GM12891 (cell line): ENCODE measurements at regions not wholly inside any gene's neighbourhood (a gene's known extent, or its start where the extent isn't known, plus 50 kb on each side); places are given as distances from the start of the nearest gene placed in this dataset.

Source experiments
- DNase-seq: peaks from one replicate; pipeline ENCODE4 v3.0.0; 2011; ENCODE audit warnings: low spot score; ENCODE audit not compliant: insufficient read length
- FAIRE-seq: peaks from 2 replicates; lab custom pipeline; 2011; peaks lifted over from hg19 to GRCh38; lab: Jason Lieb, UNC
- PAX5 ChIP-seq: IDR thresholded peaks from 2 replicates; pipeline ENCODE4 v1.6.1; 2011; ENCODE audit warnings: low read length, moderate library complexity, mild to moderate bottlenecking; ENCODE audit not compliant: insufficient read depth, severe bottlenecking
- POLR2A ChIP-seq: IDR thresholded peaks from 2 replicates; pipeline ENCODE4 v1.6.1; 2011; ENCODE audit warnings: low read depth, low read length, control low read depth
- POLR2AphosphoS5 ChIP-seq: IDR thresholded peaks from 2 replicates; pipeline ENCODE4 v1.6.1; 2011; ENCODE audit warnings: low read depth, low read length, control low read depth
- POU2F2 ChIP-seq: IDR thresholded peaks from 2 replicates; pipeline ENCODE4 v1.6.1; 2011; ENCODE audit warnings: low read depth, mild to moderate bottlenecking, control low read depth, low read length, moderate library complexity
- SPI1 ChIP-seq: IDR thresholded peaks from 2 replicates; pipeline ENCODE4 v1.6.1; 2011; ENCODE audit warnings: low read depth, low read length, control low read depth
- TAF1 ChIP-seq: IDR thresholded peaks from 2 replicates; pipeline ENCODE4 v1.6.1; 2011; ENCODE audit warnings: low read depth, low read length, control low read depth

- no peak for TF ChIP-seq TAF1
- TF ChIP-seq POLR2A, result no peak
- TF ChIP-seq PAX5, result no peak
- TF ChIP-seq POLR2AphosphoS5, result no peak
- TF ChIP-seq SPI1, result no peak
- TF ChIP-seq POU2F2, result no peak
- DNase-seq, result no peak
- no peak for FAIRE-seq
Observed at GRCh38 chr12:42779186-42779859, 189.8 kb upstream of the PRICKLE1 start.

GRCh38 chr12:42776396-42776795, 186.8 kb upstream of the PRICKLE1 start:
- no peak for FAIRE-seq
- no peak for DNase-seq

GRCh38 chr12:42774238-42774637, 184.7 kb upstream of the PRICKLE1 start:
- TF ChIP-seq POU2F2, result no peak
- no peak for TF ChIP-seq POLR2AphosphoS5
- no peak for TF ChIP-seq TAF1
- DNase-seq, result no peak
- no peak for FAIRE-seq

More at GRCh38 chr12:42776396-42776795, 186.8 kb upstream of the PRICKLE1 start:
- no peak for TF ChIP-seq SPI1
- TF ChIP-seq POU2F2, result no peak
- TF ChIP-seq POLR2A, result no peak
- no peak for TF ChIP-seq POLR2AphosphoS5
- no peak for TF ChIP-seq PAX5
- no peak for TF ChIP-seq TAF1

- FAIRE-seq (no peak), DNase-seq (no peak)
- TF ChIP-seq PAX5 (no peak), POLR2AphosphoS5 (no peak), TAF1 (no peak), SPI1 (no peak)
Observed at GRCh38 chr12:42770261-42770660, 180.7 kb upstream of the PRICKLE1 start.

- no peak for DNase-seq
- TF ChIP-seq SPI1 (no peak), POLR2AphosphoS5 (no peak), PAX5 (no peak), TAF1 (no peak), POLR2A (no peak), POU2F2 (no peak)
Observed at GRCh38 chr12:42769455-42769854, 179.9 kb upstream of the PRICKLE1 start.

GRCh38 chr12:42767998-42768397, 178.5 kb upstream of the PRICKLE1 start:
- FAIRE-seq, result no peak
- TF ChIP-seq SPI1 (no peak), POLR2A (no peak), PAX5 (no peak), TAF1 (no peak), POLR2AphosphoS5 (no peak), POU2F2 (no peak)
- DNase-seq, result no peak

More at GRCh38 chr12:42769455-42769854, 179.9 kb upstream of the PRICKLE1 start:
- FAIRE-seq, result no peak

GRCh38 chr12:42767326-42767954, 177.9 kb upstream of the PRICKLE1 start:
- TF ChIP-seq PAX5, result no peak
- TF ChIP-seq TAF1, result no peak
- no peak for TF ChIP-seq SPI1
- TF ChIP-seq POLR2AphosphoS5, result no peak
- no peak for TF ChIP-seq POLR2A
- no peak for DNase-seq
- no peak for FAIRE-seq

GRCh38 chr12:42766754-42767153, 177.2 kb upstream of the PRICKLE1 start:
- no peak for FAIRE-seq
- no peak for TF ChIP-seq SPI1
- no peak for TF ChIP-seq PAX5
- TF ChIP-seq POLR2AphosphoS5, result no peak
- TF ChIP-seq POU2F2, result no peak
- no peak for TF ChIP-seq POLR2A
- no peak for TF ChIP-seq TAF1
- no peak for DNase-seq

GRCh38 chr12:42766026-42766425, 176.5 kb upstream of the PRICKLE1 start:
- DNase-seq (no peak), FAIRE-seq (no peak)
- TF ChIP-seq PAX5 (no peak), POU2F2 (no peak), SPI1 (no peak), POLR2A (no peak), POLR2AphosphoS5 (no peak), TAF1 (no peak)

- no peak for DNase-seq
- FAIRE-seq, result no peak
- TF ChIP-seq SPI1, result no peak
- TF ChIP-seq POU2F2, result no peak
- no peak for TF ChIP-seq TAF1
- TF ChIP-seq PAX5, result no peak
- no peak for TF ChIP-seq POLR2AphosphoS5
- TF ChIP-seq POLR2A, result no peak
Observed at GRCh38 chr12:42763682-42764081, 174.1 kb upstream of the PRICKLE1 start.
